GM23338 (cell line): ENCODE measurements at regions not wholly inside any gene's neighbourhood (a gene's known extent, or its start where the extent isn't known, plus 50 kb on each side); places are given as distances from the start of the nearest gene placed in this dataset.
A peak's percentile ranks its signal among the peaks of the same experiment; 100 is the strongest.

ENCODE experiments used
- ATAC-seq: fragments of 200-7000 bp; cut with Tn5 transposase; 3 replicates; pipeline ENCODE4 v1.9.1; 2020
- DNase-seq: peaks from one replicate; pipeline ENCODE4 v3.0.0-alpha.2; 2015; ENCODE audit warnings: low spot score
- H2AFZ ChIP-seq: fragments of 200-600 bp; sonication (generic); 2 replicates; pipeline ENCODE4 v1.8.0; 2016; ENCODE audit warnings: antibody characterized with exemption, mild to moderate bottlenecking, moderate library complexity
- H3F3A ChIP-seq: fragments of 200-600 bp; sonication (generic); replicated peaks from 2 replicates; pipeline ENCODE4 v1.8.0; 2017; ENCODE audit warnings: antibody characterized with exemption, mixed run types, low read depth
- H3K27ac ChIP-seq: fragments of 200-600 bp; sonication (generic); 2 replicates; pipeline ENCODE4 v1.6.1; 2016; ENCODE audit warnings: low read depth
- H3K27me3 ChIP-seq: fragments of 200-600 bp; sonication (generic); 2 replicates; pipeline ENCODE4 v1.8.0; 2016; ENCODE audit warnings: mild to moderate bottlenecking, mixed run types, moderate library complexity; ENCODE audit not compliant: insufficient read depth
- H3K36me3 ChIP-seq: fragments of 200-600 bp; sonication (generic); 2 replicates; pipeline ENCODE4 v1.8.0; 2016; ENCODE audit warnings: mild to moderate bottlenecking; ENCODE audit not compliant: insufficient read depth
- H3K4me1 ChIP-seq: fragments of 200-600 bp; sonication (generic); 2 replicates; pipeline ENCODE4 v1.8.0; 2016; ENCODE audit warnings: mild to moderate bottlenecking, moderate library complexity; ENCODE audit not compliant: insufficient read depth
- H3K4me2 ChIP-seq: fragments of 200-600 bp; sonication (generic); 2 replicates; pipeline ENCODE4 v1.7.1; 2017; ENCODE audit warnings: mixed run types
- H3K4me3 ChIP-seq: fragments of 200-600 bp; sonication (generic); 2 replicates; pipeline ENCODE4 v1.6.1; 2016; ENCODE audit warnings: mixed run types
- H3K79me2 ChIP-seq: fragments of 200-600 bp; sonication (generic); replicated peaks from 2 replicates; pipeline ENCODE4 v1.8.0; 2017; ENCODE audit warnings: mild to moderate bottlenecking; ENCODE audit not compliant: insufficient read depth
- H3K9me2 ChIP-seq: fragments of 200-600 bp; sonication (generic); 2 replicates; pipeline ENCODE4 v1.8.0; 2017; ENCODE audit not compliant: insufficient read depth
- H4K20me1 ChIP-seq: fragments of 200-600 bp; sonication (generic); replicated peaks from 2 replicates; pipeline ENCODE4 v1.8.0; 2017; ENCODE audit warnings: mild to moderate bottlenecking; ENCODE audit not compliant: insufficient read depth
- H3K27ac Mint-ChIP-seq: 2 replicates; pipeline ENCODE4 v1.8.0; 2020; ENCODE audit warnings: inconsistent platforms, mild to moderate bottlenecking, moderate library complexity, mixed read lengths
- H3K27me3 Mint-ChIP-seq: 3 replicates; pipeline ENCODE4 v1.8.0; 2022; ENCODE audit warnings: low read depth, mild to moderate bottlenecking, moderate library complexity, mixed read lengths, inconsistent platforms; ENCODE audit not compliant: insufficient read depth, poor library complexity
- H3K36me3 Mint-ChIP-seq: 3 replicates; pipeline ENCODE4 v1.8.0; 2021; ENCODE audit warnings: low read depth, mild to moderate bottlenecking, inconsistent platforms, moderate library complexity, mixed read lengths
- H3K4me1 Mint-ChIP-seq: 3 replicates; pipeline ENCODE4 v1.8.0; 2020; ENCODE audit warnings: mild to moderate bottlenecking, inconsistent platforms, mixed read lengths
- H3K4me3 Mint-ChIP-seq: 3 replicates; pipeline ENCODE4 v1.8.0; 2021; ENCODE audit warnings: moderate library complexity, mild to moderate bottlenecking, inconsistent platforms, mixed read lengths
- H3K9me3 Mint-ChIP-seq: 3 replicates; pipeline ENCODE4 v1.8.0; 2020; ENCODE audit warnings: moderate library complexity, mild to moderate bottlenecking, inconsistent platforms, mixed read lengths
- CREB1 ChIP-seq: fragments of 250-450 bp; sonication (Bioruptor Pico); IDR thresholded peaks from 2 replicates; pipeline ENCODE4 v1.5.0; 2020; ENCODE audit warnings: low read depth, mild to moderate bottlenecking, moderate library complexity
- EZH2 ChIP-seq: fragments of 200-600 bp; sonication (generic); IDR thresholded peaks from one replicate; pipeline ENCODE4 v1.8.0; 2017; ENCODE audit warnings: antibody characterized with exemption, mild to moderate bottlenecking, low read depth; ENCODE audit not compliant: unreplicated experiment
- EZH2phosphoT487 ChIP-seq: fragments of 200-600 bp; sonication (generic); IDR thresholded peaks from one replicate; pipeline ENCODE4 v1.8.1; 2018; ENCODE audit warnings: antibody characterized with exemption; ENCODE audit not compliant: unreplicated experiment
- POLR2AphosphoS5 ChIP-seq: IDR thresholded peaks from 2 replicates; pipeline ENCODE4 v1.6.1; 2016; ENCODE audit warnings: antibody characterized with exemption, low read depth
- STAT1 ChIP-seq: IDR thresholded peaks from one replicate; pipeline ENCODE4 v1.6.1; 2016; ENCODE audit warnings: antibody characterized with exemption; ENCODE audit not compliant: unreplicated experiment
- ZNF114 ChIP-seq: fragments of 250-450 bp; sonication (Bioruptor Pico); IDR thresholded peaks from 2 replicates; pipeline ENCODE4 v1.5.0; 2020; ENCODE audit warnings: mild to moderate bottlenecking, moderate library complexity
- ZNF331 ChIP-seq: fragments of 250-450 bp; sonication (Bioruptor Pico); IDR thresholded peaks from 2 replicates; pipeline ENCODE4 v1.5.0; 2020; ENCODE audit warnings: low read depth, mild to moderate bottlenecking, moderate library complexity
- TF ChIP-seq, protein P1 (sequence below), 2 experiments: fragments of 200-600 bp in 1 of 2; sonication (generic) in 1 of 2; conservative IDR thresholded peaks; 2 replicates each; pipeline versions ENCODE4 v1.5.1 to v1.6.1; 2016 to 2017; ENCODE audit warnings: antibody characterized with exemption in 2 of 2, low read depth in 2 of 2, mild to moderate bottlenecking in 2 of 2, moderate library complexity in 1 of 2
- TF ChIP-seq, protein P2 (sequence below): IDR thresholded peaks from 2 replicates; pipeline ENCODE4 v1.6.1; 2016; ENCODE audit warnings: antibody characterized with exemption

GRCh38 chr7:52080493-52080892, 763.9 kb upstream of the COBL start (continued):
- TF ChIP-seq, protein P1, sequence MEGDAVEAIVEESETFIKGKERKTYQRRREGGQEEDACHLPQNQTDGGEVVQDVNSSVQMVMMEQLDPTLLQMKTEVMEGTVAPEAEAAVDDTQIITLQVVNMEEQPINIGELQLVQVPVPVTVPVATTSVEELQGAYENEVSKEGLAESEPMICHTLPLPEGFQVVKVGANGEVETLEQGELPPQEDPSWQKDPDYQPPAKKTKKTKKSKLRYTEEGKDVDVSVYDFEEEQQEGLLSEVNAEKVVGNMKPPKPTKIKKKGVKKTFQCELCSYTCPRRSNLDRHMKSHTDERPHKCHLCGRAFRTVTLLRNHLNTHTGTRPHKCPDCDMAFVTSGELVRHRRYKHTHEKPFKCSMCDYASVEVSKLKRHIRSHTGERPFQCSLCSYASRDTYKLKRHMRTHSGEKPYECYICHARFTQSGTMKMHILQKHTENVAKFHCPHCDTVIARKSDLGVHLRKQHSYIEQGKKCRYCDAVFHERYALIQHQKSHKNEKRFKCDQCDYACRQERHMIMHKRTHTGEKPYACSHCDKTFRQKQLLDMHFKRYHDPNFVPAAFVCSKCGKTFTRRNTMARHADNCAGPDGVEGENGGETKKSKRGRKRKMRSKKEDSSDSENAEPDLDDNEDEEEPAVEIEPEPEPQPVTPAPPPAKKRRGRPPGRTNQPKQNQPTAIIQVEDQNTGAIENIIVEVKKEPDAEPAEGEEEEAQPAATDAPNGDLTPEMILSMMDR (conservative IDR thresholded peaks at IDR 0.05; ENCODE audit: low read depth in 2 of 2), result no peak
- TF ChIP-seq ZNF331 (CRISPR knock-in tag), result no peak

DNA sequence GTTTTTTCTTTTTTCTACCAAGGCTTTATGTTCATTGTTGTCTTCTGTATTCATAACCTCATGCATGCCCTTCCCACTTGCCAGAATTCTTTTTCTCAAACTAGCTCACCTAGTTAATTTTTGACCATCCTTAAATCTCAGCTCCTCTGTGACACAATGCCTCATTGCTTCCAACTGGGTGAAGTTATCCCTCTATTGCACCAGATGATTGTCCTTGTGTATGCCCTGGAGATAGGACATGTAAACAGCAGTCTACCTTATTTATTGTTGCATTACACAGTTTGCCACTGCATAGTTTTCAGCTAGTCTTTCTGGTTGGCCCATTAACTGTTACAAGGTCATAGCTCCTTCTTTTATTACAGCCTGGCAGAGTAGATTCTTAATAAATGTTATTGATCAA, 763.1 kb upstream of the COBL start:
- no peak overlapping the region for H3K4me3 Mint-ChIP-seq
- peaks cover 6% of the 10 kb centered on the region for H3K27me3 Mint-ChIP-seq

GRCh38 chr7:52077571-52077970, 761.0 kb upstream of the COBL start:
- Mint-ChIP-seq H3K4me3 (no peak overlapping the region), H3K27ac (no peak overlapping the region; the same call in 1 of the 2 replicates), H3K27me3 (peaks cover 8% of the 10 kb centered on the region), H3K36me3 (0 out of 3 replicates have a peak, but pooled peaks cover 4% of the 10 kb centered on the region), H3K9me3 (peaks cover 4% of the 10 kb centered on the region; the same call in 1 of the 3 replicates), H3K4me1 (peaks cover 6% of the 10 kb centered on the region; the same call in 2 of the 3 replicates)
- H3F3A ChIP-seq, result no peaks in the 10 kb centered on the region
- H3K36me3 ChIP-seq, result no peaks in the 10 kb centered on the region
- no peaks in the 10 kb centered on the region for H4K20me1 ChIP-seq
- no peak overlapping the region for H3K4me3 ChIP-seq
- H2AFZ ChIP-seq, result peak overlapping the region; percentile 63; the same call in 1 of the 2 replicates
- no peak for DNase-seq
- no peak overlapping the region for H3K4me2 ChIP-seq
- H3K27me3 ChIP-seq, result no peaks in the 10 kb centered on the region
- H3K27ac ChIP-seq, result no peak overlapping the region
- ATAC-seq, result no peak
- H3K4me1 ChIP-seq, result no peaks in the 10 kb centered on the region
- peaks cover 7% of the 10 kb centered on the region; the same call in 1 of the 2 replicates for H3K9me2 ChIP-seq
- H3K79me2 ChIP-seq, result no peaks in the 10 kb centered on the region
- TF ChIP-seq POLR2AphosphoS5 (no peak), ZNF114 (no peak), EZH2phosphoT487 (no peak), CREB1 (no peak), EZH2 (no peak), STAT1 (no peak)
- TF ChIP-seq, protein P2, sequence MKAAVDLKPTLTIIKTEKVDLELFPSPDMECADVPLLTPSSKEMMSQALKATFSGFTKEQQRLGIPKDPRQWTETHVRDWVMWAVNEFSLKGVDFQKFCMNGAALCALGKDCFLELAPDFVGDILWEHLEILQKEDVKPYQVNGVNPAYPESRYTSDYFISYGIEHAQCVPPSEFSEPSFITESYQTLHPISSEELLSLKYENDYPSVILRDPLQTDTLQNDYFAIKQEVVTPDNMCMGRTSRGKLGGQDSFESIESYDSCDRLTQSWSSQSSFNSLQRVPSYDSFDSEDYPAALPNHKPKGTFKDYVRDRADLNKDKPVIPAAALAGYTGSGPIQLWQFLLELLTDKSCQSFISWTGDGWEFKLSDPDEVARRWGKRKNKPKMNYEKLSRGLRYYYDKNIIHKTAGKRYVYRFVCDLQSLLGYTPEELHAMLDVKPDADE, result no peak
- TF ChIP-seq, protein P1 (conservative IDR thresholded peaks at IDR 0.05; ENCODE audit: low read depth in 2 of 2), result no peak

More for the DNA sequence above, 763.1 kb upstream of the COBL start:
- H3K4me2 ChIP-seq, result no peak overlapping the region
- H2AFZ ChIP-seq, result no peak overlapping the region
- no peaks in the 10 kb centered on the region for H4K20me1 ChIP-seq
- TF ChIP-seq, protein P1 (conservative IDR thresholded peaks at IDR 0.05; ENCODE audit: low read depth in 2 of 2), result no peak
- TF ChIP-seq EZH2phosphoT487, result no peak
- no peak for TF ChIP-seq ZNF331 (CRISPR knock-in tag)
- TF ChIP-seq CREB1, result no peak
- DNase-seq (no peak), ATAC-seq (no peak)
- 0 out of 3 replicates have a peak, but pooled peaks cover 4% of the 10 kb centered on the region for H3K36me3 Mint-ChIP-seq
- no peaks in the 10 kb centered on the region for H3K36me3 ChIP-seq
- H3K79me2 ChIP-seq, result no peaks in the 10 kb centered on the region
- no peaks in the 10 kb centered on the region for H3F3A ChIP-seq
- H3K27ac Mint-ChIP-seq, result no peak overlapping the region
- H3K9me3 Mint-ChIP-seq, result peaks cover 4% of the 10 kb centered on the region; the same call in 1 of the 3 replicates
- H3K4me3 ChIP-seq, result no peak overlapping the region
- H3K9me2 ChIP-seq, result peaks cover 7% of the 10 kb centered on the region; the same call in 1 of the 2 replicates
- no peaks in the 10 kb centered on the region for H3K27me3 ChIP-seq
- H3K4me1 ChIP-seq, result peaks cover under 1% of the 10 kb centered on the region; the same call in 1 of the 2 replicates
- H3K27ac ChIP-seq, result no peak overlapping the region
- H3K4me1 Mint-ChIP-seq, result no peaks in the 10 kb centered on the region
